Sigmoid colon (tissue), 6 donors: ENCODE measurements at regions not wholly inside any gene's neighbourhood (a gene's known extent, or its start where the extent isn't known, plus 50 kb on each side); places are given as distances from the start of the nearest gene placed in this dataset.

Experiments used
- DNase-seq: peaks from one replicate; pipeline ENCODE4 v3.0.0-alpha.2; 2019
- H3K27ac ChIP-seq, 4 donors: fragments of 200-600 bp; sonication (generic); one replicate each; pipeline ENCODE4 v1.5.1; 2016 to 2019; ENCODE audit warnings: mild to moderate bottlenecking in 1 of 4
- H3K27me3 ChIP-seq, 3 donors: fragments of 200-600 bp; sonication (generic); one replicate each; pipeline ENCODE4 v1.5.1; 2019; ENCODE audit warnings: mild to moderate bottlenecking in 1 of 3
- H3K36me3 ChIP-seq, 4 donors: fragments of 200-600 bp; sonication (generic); one replicate each; pipeline ENCODE4 v1.5.1; 2016 to 2019
- H3K4me1 ChIP-seq, 4 donors: fragments of 200-600 bp; sonication (generic); one replicate each; pipeline ENCODE4 v1.5.1; 2017 to 2019
- H3K4me3 ChIP-seq, 4 donors: fragments of 200-600 bp; sonication (generic); one replicate each; pipeline ENCODE4 v1.5.1; 2017 to 2019; ENCODE audit warnings: mild to moderate bottlenecking in 2 of 4, moderate library complexity in 1 of 4
- H3K9me3 ChIP-seq, 4 donors: fragments of 200-600 bp in 3 of 4; sonication (generic) in 3 of 4; one replicate each; pipeline versions ENCODE4 v1.5.1 to v1.6.1; 2013 to 2019
- CTCF ChIP-seq, 4 experiments: fragments of 450-650 bp in 3 of 4; fragments of 200-600 bp in 1 of 4; IDR thresholded peaks; one replicate each; pipeline ENCODE4 v1.5.1; 2016 to 2019; ENCODE audit warnings: antibody characterized with exemption in 4 of 4, mild to moderate bottlenecking in 3 of 4, moderate library complexity in 2 of 4
- EP300 ChIP-seq, 4 donors: sonication (generic); formaldehyde crosslinking; IDR thresholded peaks; one replicate each; pipeline ENCODE4 v1.6.1; 2017; ENCODE audit warnings: antibody characterized with exemption in 4 of 4
- POLR2A ChIP-seq, 2 donors: fragments of 450-650 bp; IDR thresholded peaks; one replicate each; pipeline ENCODE4 v1.6.1; 2016; ENCODE audit warnings: antibody characterized with exemption in 2 of 2, mild to moderate bottlenecking in 2 of 2, moderate library complexity in 2 of 2
- POLR2AphosphoS5 ChIP-seq, 4 donors: sonication (generic); formaldehyde crosslinking; IDR thresholded peaks; one replicate each; pipeline ENCODE4 v1.6.1; 2017; ENCODE audit warnings: antibody characterized with exemption in 4 of 4
- WGBS, 2 donors: extraction: QIAGEN DNeasy Blood & Tissue Kit; methylation state at CpG; one replicate each; pipeline ENCODE4 v1.1.7; 2013; 5-methylcytosine and 5-hydroxymethylcytosine counted together
- intact Hi-C: fragments of 100-400 bp; cut with DNase I; formaldehyde crosslinking; loops from one replicate; pipeline ENCODE4 v1.15.1; 2023
- donor health status: healthy with polysubstance abuse.
- donor health status: healthy.

GRCh38 chr12:75933101-75933500 lies 98.5 kb downstream of the PHLDA1 start:
- no peak overlapping the region for H3K4me3 ChIP-seq
- no peak overlapping the region for H3K27ac ChIP-seq
- TF ChIP-seq POLR2AphosphoS5 (IDR thresholded peaks at IDR 0.05) (no peak), EP300 (IDR thresholded peaks at IDR 0.05) (no peak), POLR2A (IDR thresholded peaks at IDR 0.05) (no peak), CTCF (IDR thresholded peaks at IDR 0.05) (no peak)
- no peaks in the 10 kb centered on the region for H3K4me1 ChIP-seq
- WGBS, 2 donors = 83 to 86% methylated on average over 4 of the region's 4 CpGs
- H3K9me3 ChIP-seq = no peaks in the 10 kb centered on the region
- DNase-seq = no peak
- intact Hi-C loops = no loop called here
- no peaks in the 10 kb centered on the region for H3K27me3 ChIP-seq
- H3K36me3 ChIP-seq = no peaks in the 10 kb centered on the region

- no peak for DNase-seq
- TF ChIP-seq EP300 (IDR thresholded peaks at IDR 0.05) (no peak), CTCF (IDR thresholded peaks at IDR 0.05) (no peak), POLR2A (IDR thresholded peaks at IDR 0.05) (no peak), POLR2AphosphoS5 (IDR thresholded peaks at IDR 0.05) (no peak)
- H3K36me3 ChIP-seq = no peaks in the 10 kb centered on the region
Observed at GRCh38 chr12:75932241-75932640, 99.3 kb downstream of the PHLDA1 start.

GRCh38 chr12:75923964-75924666 lies 107.5 kb downstream of the PHLDA1 start:
- intact Hi-C loops = no loop called here
- H3K36me3 ChIP-seq = no peaks in the 10 kb centered on the region
- H3K9me3 ChIP-seq = peaks cover 0 to 11% (median under 1%) of the 10 kb centered on the region in 4 donors
- H3K4me1 ChIP-seq = no peaks in the 10 kb centered on the region
- WGBS, 2 donors = 82 to 88% methylated on average over 3 of the region's 3 CpGs
- H3K27ac ChIP-seq = no peak overlapping the region
- no peak overlapping the region for H3K4me3 ChIP-seq
- TF ChIP-seq POLR2AphosphoS5 (IDR thresholded peaks at IDR 0.05) = no peak
- TF ChIP-seq CTCF (IDR thresholded peaks at IDR 0.05) = no peak
- no peak for TF ChIP-seq POLR2A (IDR thresholded peaks at IDR 0.05)
- no peak for TF ChIP-seq EP300 (IDR thresholded peaks at IDR 0.05)
- no peaks in the 10 kb centered on the region for H3K27me3 ChIP-seq
- no peak for DNase-seq

More at GRCh38 chr12:75932241-75932640, 99.3 kb downstream of the PHLDA1 start:
- Histone ChIP-seq H3K27me3 (no peaks in the 10 kb centered on the region), H3K4me1 (no peaks in the 10 kb centered on the region), H3K4me3 (no peak overlapping the region), H3K27ac (no peak overlapping the region), H3K9me3 (no peaks in the 10 kb centered on the region)
- intact Hi-C loops = no loop called here
- 51 to 75% methylated on average over 1 of the region's 1 CpG for WGBS, 2 donors

GRCh38 chr12:75922944-75923642 lies 108.5 kb downstream of the PHLDA1 start:
- intact Hi-C loops = no loop called here
- 93 to 95% methylated on average over 3 of the region's 3 CpGs for WGBS, 2 donors
- DNase-seq = no peak
- Histone ChIP-seq H3K27me3 (no peaks in the 10 kb centered on the region), H3K27ac (no peak overlapping the region), H3K36me3 (no peaks in the 10 kb centered on the region), H3K9me3 (peaks cover 0 to 11% (median under 1%) of the 10 kb centered on the region in 4 donors), H3K4me1 (no peaks in the 10 kb centered on the region), H3K4me3 (no peak overlapping the region)
- TF ChIP-seq EP300 (IDR thresholded peaks at IDR 0.05) (no peak), POLR2AphosphoS5 (IDR thresholded peaks at IDR 0.05) (no peak), CTCF (IDR thresholded peaks at IDR 0.05) (no peak), POLR2A (IDR thresholded peaks at IDR 0.05) (no peak)
